WTC11 (cell line): ENCODE measurements at regions not wholly inside any gene's neighbourhood (a gene's known extent, or its start where the extent isn't known, plus 50 kb on each side); places are given as distances from the start of the nearest gene placed in this dataset.

ENCODE experiments used
- ATAC-seq: fragments of 200-7000 bp; cut with Tn5 transposase; 2 replicates; pipeline ENCODE4 v1.10.0; 2021; ENCODE audit warnings: mild to moderate bottlenecking, moderate library complexity
- CTCF ChIA-PET: fragments of 300-600 bp; sonication (Branson Sonifier 250); formaldehyde crosslinking; loops from one replicate; lab custom pipeline; 2021; ENCODE audit warnings: antibody characterized with exemption; lab: Charles Lee
- POLR2A ChIA-PET: fragments of 350-600 bp; sonication (Branson Sonifier 250); formaldehyde crosslinking; loops from one replicate; lab custom pipeline; 2021; ENCODE audit warnings: antibody characterized with exemption; lab: Charles Lee
- DNase-seq: peaks from one replicate; pipeline ENCODE4 v3.0.0; 2021; ENCODE audit warnings: low spot score
- H3K27ac Mint-ChIP-seq: 2 replicates; pipeline ENCODE4 v1.8.0; 2021; ENCODE audit warnings: mixed read lengths
- H3K27me3 Mint-ChIP-seq: 2 replicates; pipeline ENCODE4 v1.8.0; 2021; ENCODE audit warnings: low read depth, mild to moderate bottlenecking, moderate library complexity, mixed read lengths
- H3K36me3 Mint-ChIP-seq: 2 replicates; pipeline ENCODE4 v1.8.0; 2021; ENCODE audit warnings: mixed read lengths
- H3K4me1 Mint-ChIP-seq: 2 replicates; pipeline ENCODE4 v1.8.0; 2022; ENCODE audit warnings: mixed read lengths
- H3K4me3 Mint-ChIP-seq: 2 replicates; pipeline ENCODE4 v1.8.0; 2021; ENCODE audit warnings: mild to moderate bottlenecking, moderate library complexity, mixed read lengths
- H3K9me3 Mint-ChIP-seq: 2 replicates; pipeline ENCODE4 v1.8.0; 2021; ENCODE audit warnings: mixed read lengths
- CREM ChIP-seq: sonication (generic); formaldehyde crosslinking; IDR thresholded peaks from 2 replicates; pipeline ENCODE4 v1.8.1; 2022; ENCODE audit warnings: mild to moderate bottlenecking, missing genetic modification reagents, moderate library complexity
- NFATC4 ChIP-seq: fragments of 250-450 bp; sonication (Bioruptor Pico); IDR thresholded peaks from 2 replicates; pipeline ENCODE4 v1.9.0; 2021; ENCODE audit warnings: mild to moderate bottlenecking
- NR1H2 ChIP-seq: sonication (generic); formaldehyde crosslinking; IDR thresholded peaks from 2 replicates; pipeline ENCODE4 v1.9.0; 2021; ENCODE audit warnings: mild to moderate bottlenecking, moderate library complexity, missing genetic modification reagents
- PRRX2 ChIP-seq: fragments of 250-450 bp; sonication (Bioruptor Pico); IDR thresholded peaks from 2 replicates; pipeline ENCODE4 v1.8.0; 2021; ENCODE audit warnings: mild to moderate bottlenecking
- ZNF423 ChIP-seq: fragments of 250-450 bp; sonication (Bioruptor Pico); IDR thresholded peaks from 2 replicates; pipeline ENCODE4 v2.1.2; 2022; ENCODE audit warnings: mild to moderate bottlenecking, moderate library complexity
- TF ChIP-seq, protein P1 (sequence below): fragments of 250-450 bp; sonication (Bioruptor Pico); IDR thresholded peaks from 2 replicates; pipeline ENCODE4 v1.9.0; 2021; ENCODE audit warnings: mild to moderate bottlenecking, borderline replicate concordance
- TF ChIP-seq, protein P2 (sequence below): sonication (generic); formaldehyde crosslinking; IDR thresholded peaks from 2 replicates; pipeline ENCODE4 v1.8.1; 2023; ENCODE audit warnings: mild to moderate bottlenecking, missing genetic modification reagents
- TF ChIP-seq, protein P3 (sequence below): sonication (generic); formaldehyde crosslinking; IDR thresholded peaks from 2 replicates; pipeline ENCODE4 v1.8.1; 2023; ENCODE audit warnings: mild to moderate bottlenecking, missing genetic modification reagents, moderate library complexity
- TF ChIP-seq, protein P4 (sequence below): sonication (generic); formaldehyde crosslinking; IDR thresholded peaks from 2 replicates; pipeline ENCODE4 v1.8.1; 2023; ENCODE audit warnings: mild to moderate bottlenecking, missing genetic modification reagents, borderline replicate concordance
- TF ChIP-seq, protein P5 (sequence below): fragments of 200-600 bp; IDR thresholded peaks from 2 replicates; pipeline ENCODE4 v1.8.0; 2022; ENCODE audit warnings: antibody characterized with exemption

DNA sequence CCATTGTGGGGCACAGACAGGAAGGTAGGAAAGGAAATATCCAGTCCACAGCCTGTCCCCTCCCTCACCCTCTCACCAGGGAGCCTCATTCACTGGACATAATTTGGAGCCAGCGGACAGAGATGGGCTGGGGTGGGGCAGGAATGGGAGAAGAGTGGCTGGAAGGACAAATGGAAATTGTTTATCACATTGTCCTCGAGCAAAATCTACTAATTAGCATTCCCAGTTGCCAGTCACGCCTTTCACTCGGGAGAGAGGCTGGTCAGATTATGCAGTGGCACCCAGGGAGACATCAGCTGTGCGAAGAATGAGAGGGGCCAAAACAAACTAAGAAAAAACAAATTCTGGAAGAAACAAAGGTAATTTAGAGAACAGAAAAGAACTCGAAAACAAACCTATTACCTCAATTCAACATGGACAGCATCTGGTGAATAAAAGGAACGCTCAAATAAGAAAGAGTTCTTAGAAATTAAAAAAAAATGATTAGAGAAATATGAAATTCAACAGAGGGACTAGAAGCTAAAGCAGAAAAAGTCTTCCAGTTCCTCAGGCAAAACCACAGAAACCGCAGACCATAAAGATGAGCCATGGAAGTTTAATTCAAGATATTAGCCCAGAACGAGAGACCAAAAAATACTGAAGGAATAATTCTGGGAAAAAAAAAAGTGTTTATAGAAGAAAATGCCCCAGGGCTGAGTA is 108.5 kb upstream of the RALGAPA2 start (continued):
- TF ChIP-seq, protein P1, sequence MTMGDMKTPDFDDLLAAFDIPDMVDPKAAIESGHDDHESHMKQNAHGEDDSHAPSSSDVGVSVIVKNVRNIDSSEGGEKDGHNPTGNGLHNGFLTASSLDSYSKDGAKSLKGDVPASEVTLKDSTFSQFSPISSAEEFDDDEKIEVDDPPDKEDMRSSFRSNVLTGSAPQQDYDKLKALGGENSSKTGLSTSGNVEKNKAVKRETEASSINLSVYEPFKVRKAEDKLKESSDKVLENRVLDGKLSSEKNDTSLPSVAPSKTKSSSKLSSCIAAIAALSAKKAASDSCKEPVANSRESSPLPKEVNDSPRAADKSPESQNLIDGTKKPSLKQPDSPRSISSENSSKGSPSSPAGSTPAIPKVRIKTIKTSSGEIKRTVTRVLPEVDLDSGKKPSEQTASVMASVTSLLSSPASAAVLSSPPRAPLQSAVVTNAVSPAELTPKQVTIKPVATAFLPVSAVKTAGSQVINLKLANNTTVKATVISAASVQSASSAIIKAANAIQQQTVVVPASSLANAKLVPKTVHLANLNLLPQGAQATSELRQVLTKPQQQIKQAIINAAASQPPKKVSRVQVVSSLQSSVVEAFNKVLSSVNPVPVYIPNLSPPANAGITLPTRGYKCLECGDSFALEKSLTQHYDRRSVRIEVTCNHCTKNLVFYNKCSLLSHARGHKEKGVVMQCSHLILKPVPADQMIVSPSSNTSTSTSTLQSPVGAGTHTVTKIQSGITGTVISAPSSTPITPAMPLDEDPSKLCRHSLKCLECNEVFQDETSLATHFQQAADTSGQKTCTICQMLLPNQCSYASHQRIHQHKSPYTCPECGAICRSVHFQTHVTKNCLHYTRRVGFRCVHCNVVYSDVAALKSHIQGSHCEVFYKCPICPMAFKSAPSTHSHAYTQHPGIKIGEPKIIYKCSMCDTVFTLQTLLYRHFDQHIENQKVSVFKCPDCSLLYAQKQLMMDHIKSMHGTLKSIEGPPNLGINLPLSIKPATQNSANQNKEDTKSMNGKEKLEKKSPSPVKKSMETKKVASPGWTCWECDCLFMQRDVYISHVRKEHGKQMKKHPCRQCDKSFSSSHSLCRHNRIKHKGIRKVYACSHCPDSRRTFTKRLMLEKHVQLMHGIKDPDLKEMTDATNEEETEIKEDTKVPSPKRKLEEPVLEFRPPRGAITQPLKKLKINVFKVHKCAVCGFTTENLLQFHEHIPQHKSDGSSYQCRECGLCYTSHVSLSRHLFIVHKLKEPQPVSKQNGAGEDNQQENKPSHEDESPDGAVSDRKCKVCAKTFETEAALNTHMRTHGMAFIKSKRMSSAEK (CRISPR knock-in tag), result no peak
- TF ChIP-seq CREM (no peak), NR1H2 (no peak), PRRX2 (no peak)
- TF ChIP-seq, protein P2, sequence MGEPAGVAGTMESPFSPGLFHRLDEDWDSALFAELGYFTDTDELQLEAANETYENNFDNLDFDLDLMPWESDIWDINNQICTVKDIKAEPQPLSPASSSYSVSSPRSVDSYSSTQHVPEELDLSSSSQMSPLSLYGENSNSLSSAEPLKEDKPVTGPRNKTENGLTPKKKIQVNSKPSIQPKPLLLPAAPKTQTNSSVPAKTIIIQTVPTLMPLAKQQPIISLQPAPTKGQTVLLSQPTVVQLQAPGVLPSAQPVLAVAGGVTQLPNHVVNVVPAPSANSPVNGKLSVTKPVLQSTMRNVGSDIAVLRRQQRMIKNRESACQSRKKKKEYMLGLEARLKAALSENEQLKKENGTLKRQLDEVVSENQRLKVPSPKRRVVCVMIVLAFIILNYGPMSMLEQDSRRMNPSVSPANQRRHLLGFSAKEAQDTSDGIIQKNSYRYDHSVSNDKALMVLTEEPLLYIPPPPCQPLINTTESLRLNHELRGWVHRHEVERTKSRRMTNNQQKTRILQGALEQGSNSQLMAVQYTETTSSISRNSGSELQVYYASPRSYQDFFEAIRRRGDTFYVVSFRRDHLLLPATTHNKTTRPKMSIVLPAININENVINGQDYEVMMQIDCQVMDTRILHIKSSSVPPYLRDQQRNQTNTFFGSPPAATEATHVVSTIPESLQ (CRISPR knock-in tag), result no peak
- TF ChIP-seq, protein P3, sequence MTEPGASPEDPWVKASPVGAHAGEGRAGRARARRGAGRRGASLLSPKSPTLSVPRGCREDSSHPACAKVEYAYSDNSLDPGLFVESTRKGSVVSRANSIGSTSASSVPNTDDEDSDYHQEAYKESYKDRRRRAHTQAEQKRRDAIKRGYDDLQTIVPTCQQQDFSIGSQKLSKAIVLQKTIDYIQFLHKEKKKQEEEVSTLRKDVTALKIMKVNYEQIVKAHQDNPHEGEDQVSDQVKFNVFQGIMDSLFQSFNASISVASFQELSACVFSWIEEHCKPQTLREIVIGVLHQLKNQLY (CRISPR knock-in tag), result no peak
- TF ChIP-seq, protein P4, sequence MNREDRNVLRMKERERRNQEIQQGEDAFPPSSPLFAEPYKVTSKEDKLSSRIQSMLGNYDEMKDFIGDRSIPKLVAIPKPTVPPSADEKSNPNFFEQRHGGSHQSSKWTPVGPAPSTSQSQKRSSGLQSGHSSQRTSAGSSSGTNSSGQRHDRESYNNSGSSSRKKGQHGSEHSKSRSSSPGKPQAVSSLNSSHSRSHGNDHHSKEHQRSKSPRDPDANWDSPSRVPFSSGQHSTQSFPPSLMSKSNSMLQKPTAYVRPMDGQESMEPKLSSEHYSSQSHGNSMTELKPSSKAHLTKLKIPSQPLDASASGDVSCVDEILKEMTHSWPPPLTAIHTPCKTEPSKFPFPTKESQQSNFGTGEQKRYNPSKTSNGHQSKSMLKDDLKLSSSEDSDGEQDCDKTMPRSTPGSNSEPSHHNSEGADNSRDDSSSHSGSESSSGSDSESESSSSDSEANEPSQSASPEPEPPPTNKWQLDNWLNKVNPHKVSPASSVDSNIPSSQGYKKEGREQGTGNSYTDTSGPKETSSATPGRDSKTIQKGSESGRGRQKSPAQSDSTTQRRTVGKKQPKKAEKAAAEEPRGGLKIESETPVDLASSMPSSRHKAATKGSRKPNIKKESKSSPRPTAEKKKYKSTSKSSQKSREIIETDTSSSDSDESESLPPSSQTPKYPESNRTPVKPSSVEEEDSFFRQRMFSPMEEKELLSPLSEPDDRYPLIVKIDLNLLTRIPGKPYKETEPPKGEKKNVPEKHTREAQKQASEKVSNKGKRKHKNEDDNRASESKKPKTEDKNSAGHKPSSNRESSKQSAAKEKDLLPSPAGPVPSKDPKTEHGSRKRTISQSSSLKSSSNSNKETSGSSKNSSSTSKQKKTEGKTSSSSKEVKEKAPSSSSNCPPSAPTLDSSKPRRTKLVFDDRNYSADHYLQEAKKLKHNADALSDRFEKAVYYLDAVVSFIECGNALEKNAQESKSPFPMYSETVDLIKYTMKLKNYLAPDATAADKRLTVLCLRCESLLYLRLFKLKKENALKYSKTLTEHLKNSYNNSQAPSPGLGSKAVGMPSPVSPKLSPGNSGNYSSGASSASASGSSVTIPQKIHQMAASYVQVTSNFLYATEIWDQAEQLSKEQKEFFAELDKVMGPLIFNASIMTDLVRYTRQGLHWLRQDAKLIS (CRISPR knock-in tag), result no peak
- TF ChIP-seq, protein P5, sequence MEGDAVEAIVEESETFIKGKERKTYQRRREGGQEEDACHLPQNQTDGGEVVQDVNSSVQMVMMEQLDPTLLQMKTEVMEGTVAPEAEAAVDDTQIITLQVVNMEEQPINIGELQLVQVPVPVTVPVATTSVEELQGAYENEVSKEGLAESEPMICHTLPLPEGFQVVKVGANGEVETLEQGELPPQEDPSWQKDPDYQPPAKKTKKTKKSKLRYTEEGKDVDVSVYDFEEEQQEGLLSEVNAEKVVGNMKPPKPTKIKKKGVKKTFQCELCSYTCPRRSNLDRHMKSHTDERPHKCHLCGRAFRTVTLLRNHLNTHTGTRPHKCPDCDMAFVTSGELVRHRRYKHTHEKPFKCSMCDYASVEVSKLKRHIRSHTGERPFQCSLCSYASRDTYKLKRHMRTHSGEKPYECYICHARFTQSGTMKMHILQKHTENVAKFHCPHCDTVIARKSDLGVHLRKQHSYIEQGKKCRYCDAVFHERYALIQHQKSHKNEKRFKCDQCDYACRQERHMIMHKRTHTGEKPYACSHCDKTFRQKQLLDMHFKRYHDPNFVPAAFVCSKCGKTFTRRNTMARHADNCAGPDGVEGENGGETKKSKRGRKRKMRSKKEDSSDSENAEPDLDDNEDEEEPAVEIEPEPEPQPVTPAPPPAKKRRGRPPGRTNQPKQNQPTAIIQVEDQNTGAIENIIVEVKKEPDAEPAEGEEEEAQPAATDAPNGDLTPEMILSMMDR, result no peak
- TF ChIP-seq, all 79 proteins: peak for 0

DNA sequence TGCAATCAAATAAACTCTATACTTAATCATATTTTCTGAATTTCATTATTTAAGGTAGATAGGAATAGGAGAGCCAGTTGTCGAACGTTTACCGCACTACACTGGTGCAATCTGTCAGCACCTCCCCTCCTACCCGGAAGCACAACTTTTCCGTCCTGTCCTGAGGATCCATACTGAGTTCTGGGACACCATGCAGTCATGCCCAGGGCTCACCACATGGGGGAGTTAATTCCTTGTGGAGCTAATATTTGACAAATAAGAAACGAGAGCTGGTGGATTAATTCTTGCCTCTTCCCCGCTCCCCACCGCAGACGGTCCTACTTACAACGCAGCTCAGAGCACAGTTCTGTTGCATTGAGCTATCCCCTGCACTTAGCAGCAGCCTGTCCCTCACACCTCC is 107.7 kb upstream of the RALGAPA2 start:
- DNase-seq, result peak; percentile 67
- no peak overlapping the region; the same call in 1 of the 2 replicates for H3K27ac Mint-ChIP-seq
- peaks cover 70% of the 10 kb centered on the region for H3K4me1 Mint-ChIP-seq
- H3K36me3 Mint-ChIP-seq, result no peaks in the 10 kb centered on the region
- TF ChIP-seq, protein P5, result peak; percentile 66
- TF ChIP-seq ZNF423 (CRISPR knock-in tag) (no peak), NFATC4 (no peak)
- peak; percentile 43 for ATAC-seq
- POLR2A ChIA-PET, result interaction anchor here (0.7 kb wide), 1 partner anchor 107 kb away, joined by 3 read pairs; the partner anchor contains the start of gene RALGAPA2
- CTCF ChIA-PET, result interaction anchor here (0.6 to 1.8 kb wide), 17 partner anchors 10 to 719 kb away, joined by 3 to 11 read pairs (median 3); no protein-coding TSS in a partner anchor
- no peak overlapping the region for H3K4me3 Mint-ChIP-seq
- no peaks in the 10 kb centered on the region; the same call in 1 of the 2 replicates for H3K9me3 Mint-ChIP-seq
- H3K27me3 Mint-ChIP-seq, result peaks cover 2% of the 10 kb centered on the region
